ENCODE measurements at regions not wholly inside any gene's neighbourhood (a gene's known extent, or its start where the extent isn't known, plus 50 kb on each side); places are given as distances from the start of the nearest gene placed in this dataset.

DNA sequence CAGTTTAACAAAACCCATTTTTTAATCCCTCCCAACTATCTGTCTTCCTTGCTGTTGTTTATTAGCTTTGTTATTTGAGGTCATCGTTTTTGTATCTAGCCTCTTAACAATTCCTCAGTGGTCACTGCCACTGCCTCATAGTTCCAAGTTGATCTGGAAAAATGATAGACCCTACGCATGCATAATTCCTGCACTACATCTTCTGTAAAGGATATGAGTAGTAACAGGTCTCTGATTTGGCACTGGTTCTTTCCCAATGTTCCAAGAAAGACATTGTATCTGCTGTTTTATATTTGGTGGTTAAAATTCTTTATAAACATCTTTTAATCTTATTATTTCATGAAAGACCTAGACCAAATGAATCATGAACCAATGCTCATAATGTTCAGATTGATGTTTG lies 166.6 kb downstream of the ZNF330 start:
- TF ChIP-seq, protein P1, sequence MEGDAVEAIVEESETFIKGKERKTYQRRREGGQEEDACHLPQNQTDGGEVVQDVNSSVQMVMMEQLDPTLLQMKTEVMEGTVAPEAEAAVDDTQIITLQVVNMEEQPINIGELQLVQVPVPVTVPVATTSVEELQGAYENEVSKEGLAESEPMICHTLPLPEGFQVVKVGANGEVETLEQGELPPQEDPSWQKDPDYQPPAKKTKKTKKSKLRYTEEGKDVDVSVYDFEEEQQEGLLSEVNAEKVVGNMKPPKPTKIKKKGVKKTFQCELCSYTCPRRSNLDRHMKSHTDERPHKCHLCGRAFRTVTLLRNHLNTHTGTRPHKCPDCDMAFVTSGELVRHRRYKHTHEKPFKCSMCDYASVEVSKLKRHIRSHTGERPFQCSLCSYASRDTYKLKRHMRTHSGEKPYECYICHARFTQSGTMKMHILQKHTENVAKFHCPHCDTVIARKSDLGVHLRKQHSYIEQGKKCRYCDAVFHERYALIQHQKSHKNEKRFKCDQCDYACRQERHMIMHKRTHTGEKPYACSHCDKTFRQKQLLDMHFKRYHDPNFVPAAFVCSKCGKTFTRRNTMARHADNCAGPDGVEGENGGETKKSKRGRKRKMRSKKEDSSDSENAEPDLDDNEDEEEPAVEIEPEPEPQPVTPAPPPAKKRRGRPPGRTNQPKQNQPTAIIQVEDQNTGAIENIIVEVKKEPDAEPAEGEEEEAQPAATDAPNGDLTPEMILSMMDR (IDR thresholded peaks at IDR 0.05), result no peak
- TF ChIP-seq EP300 (IDR thresholded peaks at IDR 0.05), result no peak
- TF ChIP-seq POLR2A (IDR thresholded peaks at IDR 0.05), result no peak
- no peak for TF ChIP-seq POLR2AphosphoS5 (IDR thresholded peaks at IDR 0.05)
